ENCODE measurements at regions not wholly inside any gene's neighbourhood (a gene's known extent, or its start where the extent isn't known, plus 50 kb on each side); places are given as distances from the start of the nearest gene placed in this dataset.

- TF ChIP-seq POLR2A (IDR thresholded peaks at IDR 0.05; ENCODE audit: control extremely low read depth in 1 of 2, low read depth in 2 of 2, low read length in 2 of 2) (no peak), RFX5 (IDR thresholded peaks at IDR 0.05; ENCODE audit: borderline replicate concordance, low read depth, low read length) (no peak)
These were observed 300.9 kb downstream of the NEBL start (continued) for GRCh38 chr10:20596065-20596755.

Measured in H1 (cell line).